ENCODE measurements at regions not wholly inside any gene's neighbourhood (a gene's known extent, or its start where the extent isn't known, plus 50 kb on each side); places are given as distances from the start of the nearest gene placed in this dataset.

DNA sequence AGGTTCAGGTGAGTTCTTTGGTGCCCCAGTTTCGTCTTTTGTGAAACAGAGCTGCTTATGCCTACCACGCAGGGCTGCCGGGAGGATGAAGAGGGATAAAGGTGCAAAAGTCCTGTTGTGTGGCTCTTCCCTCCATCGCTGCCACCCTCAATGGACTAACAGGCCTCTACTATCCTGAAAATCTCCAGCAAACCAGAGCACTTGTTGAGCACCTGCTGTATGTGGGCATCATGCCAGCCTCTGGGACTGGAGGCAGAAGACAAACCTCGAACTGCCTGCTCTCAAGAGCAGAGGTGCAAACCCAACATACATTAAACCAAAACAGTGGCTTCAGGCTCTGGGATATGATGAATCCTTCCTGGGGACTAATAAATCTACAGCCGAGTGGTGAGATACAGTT lies 174.1 kb downstream of the ACTL8 start:
- TF ChIP-seq, protein P1, sequence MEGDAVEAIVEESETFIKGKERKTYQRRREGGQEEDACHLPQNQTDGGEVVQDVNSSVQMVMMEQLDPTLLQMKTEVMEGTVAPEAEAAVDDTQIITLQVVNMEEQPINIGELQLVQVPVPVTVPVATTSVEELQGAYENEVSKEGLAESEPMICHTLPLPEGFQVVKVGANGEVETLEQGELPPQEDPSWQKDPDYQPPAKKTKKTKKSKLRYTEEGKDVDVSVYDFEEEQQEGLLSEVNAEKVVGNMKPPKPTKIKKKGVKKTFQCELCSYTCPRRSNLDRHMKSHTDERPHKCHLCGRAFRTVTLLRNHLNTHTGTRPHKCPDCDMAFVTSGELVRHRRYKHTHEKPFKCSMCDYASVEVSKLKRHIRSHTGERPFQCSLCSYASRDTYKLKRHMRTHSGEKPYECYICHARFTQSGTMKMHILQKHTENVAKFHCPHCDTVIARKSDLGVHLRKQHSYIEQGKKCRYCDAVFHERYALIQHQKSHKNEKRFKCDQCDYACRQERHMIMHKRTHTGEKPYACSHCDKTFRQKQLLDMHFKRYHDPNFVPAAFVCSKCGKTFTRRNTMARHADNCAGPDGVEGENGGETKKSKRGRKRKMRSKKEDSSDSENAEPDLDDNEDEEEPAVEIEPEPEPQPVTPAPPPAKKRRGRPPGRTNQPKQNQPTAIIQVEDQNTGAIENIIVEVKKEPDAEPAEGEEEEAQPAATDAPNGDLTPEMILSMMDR (IDR thresholded peaks at IDR 0.05): no peak
- no peak for TF ChIP-seq POLR2AphosphoS5 (IDR thresholded peaks at IDR 0.05)
- TF ChIP-seq POLR2A (IDR thresholded peaks at IDR 0.05; ENCODE audit: low read depth): no peak
- no peak for TF ChIP-seq EP300 (IDR thresholded peaks at IDR 0.05)
